GM19455 (cell line): ENCODE measurements at regions not wholly inside any gene's neighbourhood (a gene's known extent, or its start where the extent isn't known, plus 50 kb on each side); places are given as distances from the start of the nearest gene placed in this dataset.

ENCODE experiments used
- ATAC-seq: cut with Tn5 transposase; IDR thresholded peaks from one replicate; pipeline ENCODE4 v1.9.1; 2021; ENCODE audit not compliant: unreplicated experiment

DNA sequence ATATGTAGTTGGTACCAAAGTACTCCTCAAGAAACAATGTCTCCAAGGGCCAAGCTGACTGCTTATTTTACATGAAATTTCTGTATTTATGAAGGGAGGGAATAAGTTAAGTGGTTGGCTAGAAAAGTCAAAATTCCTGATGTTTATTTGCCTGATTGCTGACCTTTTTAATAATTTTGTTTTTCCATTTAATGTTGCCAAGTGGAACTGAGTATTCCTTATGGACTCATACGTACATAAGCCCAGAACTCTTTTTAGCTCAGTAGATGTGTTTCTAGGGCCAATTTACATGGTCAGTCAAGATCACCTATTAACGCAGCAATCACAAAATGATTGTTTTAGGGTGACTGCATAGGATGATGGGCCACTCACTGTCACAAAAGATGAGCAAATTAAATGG, 78.3 kb upstream of the FZD8 start:
- ATAC-seq = no peak

DNA sequence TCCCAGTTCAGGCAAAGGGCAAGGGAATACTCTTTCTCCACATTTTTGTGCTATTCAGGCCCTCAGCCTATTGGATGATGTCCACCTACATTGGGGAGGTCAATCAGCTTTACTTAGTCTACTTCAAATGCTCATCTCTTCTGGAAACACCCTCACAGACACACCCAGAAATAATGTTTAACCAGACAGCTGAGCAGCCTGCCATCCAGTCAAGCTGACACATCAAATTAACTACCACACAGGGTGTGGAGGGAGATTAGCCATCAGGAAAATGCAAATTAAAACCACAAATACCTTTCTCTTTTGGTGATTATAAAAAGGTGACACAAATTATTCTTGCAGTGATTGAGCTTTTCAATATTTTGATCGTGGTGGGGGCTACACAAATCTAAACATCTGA, 74.7 kb upstream of the FZD8 start:
- no peak for ATAC-seq

DNA sequence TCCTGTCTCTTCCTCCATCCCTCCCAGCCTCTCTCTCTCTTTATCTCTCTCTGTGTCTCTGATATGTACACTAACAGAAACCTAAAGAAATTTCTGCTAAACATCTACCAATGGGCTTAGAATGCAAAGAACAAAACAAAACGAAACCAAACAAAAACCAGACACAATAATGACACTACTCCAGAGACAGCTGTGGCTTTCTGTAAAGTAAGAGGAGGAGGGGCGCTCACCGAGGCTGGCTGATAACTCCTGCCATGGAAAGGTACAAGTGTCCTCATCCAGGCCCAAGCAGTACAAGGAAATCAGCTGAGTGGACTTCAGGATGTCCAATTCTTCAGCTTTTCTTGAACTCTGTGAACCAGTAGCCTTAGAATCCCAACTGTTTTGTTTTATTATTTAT, 70.4 kb upstream of the FZD8 start:
- no peak for ATAC-seq

DNA sequence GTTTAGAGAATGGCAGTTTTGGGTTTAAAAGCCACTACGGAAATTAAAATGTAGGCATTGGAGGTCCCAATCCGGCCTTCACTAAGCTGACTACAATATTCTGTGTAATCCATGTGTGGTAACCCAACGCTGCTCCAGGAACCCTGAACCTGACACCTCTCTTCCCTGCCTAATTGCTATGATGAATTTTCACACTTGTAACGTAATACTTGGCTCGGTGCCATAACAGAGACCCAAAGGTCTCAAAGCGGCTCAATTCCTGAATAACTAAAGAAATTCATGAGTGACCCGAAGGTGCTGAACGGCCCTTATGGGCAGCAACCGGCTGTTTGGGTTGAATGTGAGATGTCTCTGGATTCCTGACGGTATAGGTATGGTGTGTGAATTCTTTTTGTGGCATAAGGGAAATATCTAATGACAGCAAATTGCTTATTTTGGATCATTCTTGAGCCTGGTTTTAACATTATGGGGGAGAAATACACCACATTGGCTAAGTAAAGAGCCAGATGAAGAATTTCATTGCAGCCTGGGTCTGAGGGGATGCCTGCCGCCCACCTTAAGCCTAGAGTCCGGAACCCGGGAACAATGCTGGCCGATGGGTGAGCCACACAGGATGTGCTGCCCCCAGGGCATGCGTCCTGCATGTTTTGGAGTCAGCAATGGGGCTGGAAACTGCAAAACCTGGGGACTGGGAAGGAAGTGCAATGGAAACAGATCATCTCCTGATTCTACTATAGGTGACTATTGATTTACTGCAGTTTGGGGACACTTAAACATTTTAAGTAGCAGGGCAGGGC, 69.7 kb upstream of the FZD8 start:
- ATAC-seq = no peak

DNA sequence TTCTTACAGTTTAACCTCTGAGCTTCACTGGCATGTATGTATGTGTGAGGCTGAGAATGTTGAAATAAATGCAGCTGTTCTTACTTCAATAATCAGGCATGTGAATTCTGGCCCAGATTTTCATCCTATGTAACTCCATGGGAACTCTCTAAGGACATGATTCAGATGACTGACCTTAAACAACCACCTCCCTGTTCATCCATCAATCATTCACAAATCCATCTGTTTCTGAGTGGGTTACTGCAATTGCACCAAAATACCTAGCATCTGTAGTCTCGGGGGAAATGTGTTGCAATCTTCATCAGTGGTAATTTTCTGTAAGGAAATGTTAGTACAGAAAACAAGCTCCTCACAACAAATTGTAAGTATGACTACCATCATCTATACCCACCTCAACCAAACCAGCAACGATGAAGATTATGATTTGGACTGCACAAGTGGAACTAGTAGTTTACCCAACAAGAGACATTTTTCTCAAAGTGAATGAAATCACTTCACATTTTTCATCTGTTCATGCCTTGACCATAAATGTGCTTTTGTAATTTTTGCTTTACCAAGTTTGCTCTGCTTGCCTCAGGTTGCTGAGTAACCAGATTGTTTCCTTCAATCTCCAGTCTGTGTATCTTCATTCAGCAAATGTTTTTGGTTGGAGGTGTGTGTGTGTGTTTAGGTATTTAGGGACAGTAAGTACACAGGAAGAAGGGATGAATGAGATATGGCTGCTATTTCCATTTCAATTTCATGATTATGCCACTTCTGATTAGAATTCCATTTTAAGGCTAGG, 65.7 kb upstream of the FZD8 start:
- no peak for ATAC-seq

DNA sequence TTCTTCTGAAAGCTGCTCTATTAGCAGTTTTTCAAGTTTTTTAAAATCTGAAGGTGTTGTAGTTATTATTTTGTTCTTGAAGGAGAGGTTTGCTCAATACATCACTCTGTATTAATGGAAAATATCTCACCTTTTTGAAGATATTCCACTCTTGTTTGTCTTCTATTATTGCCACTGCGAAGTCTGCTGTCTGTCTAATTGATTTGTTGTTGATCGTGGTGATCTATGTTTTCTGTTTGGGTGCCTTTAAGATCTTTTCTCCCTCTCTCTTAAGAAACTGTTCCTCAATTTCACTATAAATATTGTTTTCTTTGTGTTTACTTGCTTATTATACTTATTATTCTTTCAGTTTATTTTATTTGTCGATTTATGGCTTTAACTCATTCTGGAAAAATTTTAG, 64.9 kb upstream of the FZD8 start:
- ATAC-seq = no peak

DNA sequence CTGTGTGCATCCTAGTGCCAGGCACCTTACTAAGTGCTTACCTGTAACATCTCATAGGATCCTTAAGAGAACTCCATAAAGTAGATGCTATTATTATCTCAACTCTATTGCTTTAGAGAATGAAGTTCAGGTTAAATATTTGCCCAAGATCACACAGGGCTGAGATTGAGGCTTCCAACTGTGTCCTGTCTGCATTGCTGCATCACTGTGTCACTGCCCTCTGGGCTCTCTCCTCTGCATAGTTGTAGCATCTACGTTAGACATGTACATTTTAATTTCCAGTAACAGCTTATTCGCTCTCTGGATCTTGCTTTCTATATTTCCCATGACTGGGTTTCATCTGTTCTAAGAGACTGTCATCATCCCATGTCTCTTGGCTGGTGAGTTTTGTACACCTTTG, 63.6 kb upstream of the FZD8 start:
- ATAC-seq = no peak

DNA sequence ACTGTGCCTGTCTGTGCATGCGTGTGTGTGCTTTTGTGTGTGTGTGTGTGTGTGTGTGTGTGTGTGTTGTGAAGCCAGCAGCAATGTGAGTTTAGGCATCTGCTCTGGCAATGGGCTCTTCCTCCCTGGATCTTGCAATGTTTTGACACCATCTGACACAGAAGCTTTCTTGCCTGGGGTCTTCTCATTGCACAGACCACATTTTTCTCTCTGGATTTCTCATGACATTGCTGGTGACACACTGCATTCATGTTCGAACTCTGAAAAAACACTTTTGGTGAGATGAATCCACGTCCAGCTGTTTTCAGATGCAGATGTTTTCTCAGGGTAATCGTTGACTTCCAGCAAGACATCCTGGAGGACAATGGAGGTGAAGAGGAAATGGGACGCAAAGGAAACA, 63.0 kb upstream of the FZD8 start:
- ATAC-seq = no peak

DNA sequence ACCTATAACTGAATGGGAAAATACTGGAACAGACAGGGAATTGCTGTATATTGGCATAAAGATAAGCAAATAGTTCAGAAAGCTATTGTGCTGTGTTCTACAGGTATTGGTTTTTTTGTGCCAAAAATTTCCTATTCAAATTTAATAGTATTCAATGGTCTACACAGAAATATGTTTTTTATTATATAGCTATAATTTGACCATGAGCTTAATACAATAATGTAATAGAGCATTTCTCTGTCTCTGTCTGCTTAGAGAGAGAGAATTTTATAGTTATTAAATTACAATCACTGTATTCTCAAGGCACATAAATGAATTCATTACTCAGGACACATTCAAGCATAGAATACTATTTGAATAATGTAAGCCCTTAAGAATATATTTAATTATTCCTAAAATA, 62.3 kb upstream of the FZD8 start:
- no peak for ATAC-seq

DNA sequence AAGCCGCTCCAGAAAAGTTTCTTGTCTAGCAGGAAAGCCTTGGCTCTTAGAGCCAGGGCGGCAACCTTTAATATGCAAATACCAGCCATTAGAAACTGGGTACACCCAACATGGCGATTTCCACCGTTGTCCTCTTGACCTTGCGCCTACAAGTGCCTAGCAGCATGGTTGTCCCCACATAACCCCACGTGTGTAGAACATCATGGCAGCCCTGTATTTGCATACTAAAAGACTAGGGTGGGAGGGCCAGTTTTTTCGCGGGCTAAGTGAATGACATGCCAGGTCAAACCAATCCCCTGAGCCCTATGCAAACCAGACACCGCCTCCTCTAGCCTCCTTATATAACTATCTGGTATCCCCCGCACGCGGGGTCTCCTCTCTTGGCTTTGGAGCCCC, 58.4 kb upstream of the FZD8 start:
- ATAC-seq = no peak

DNA sequence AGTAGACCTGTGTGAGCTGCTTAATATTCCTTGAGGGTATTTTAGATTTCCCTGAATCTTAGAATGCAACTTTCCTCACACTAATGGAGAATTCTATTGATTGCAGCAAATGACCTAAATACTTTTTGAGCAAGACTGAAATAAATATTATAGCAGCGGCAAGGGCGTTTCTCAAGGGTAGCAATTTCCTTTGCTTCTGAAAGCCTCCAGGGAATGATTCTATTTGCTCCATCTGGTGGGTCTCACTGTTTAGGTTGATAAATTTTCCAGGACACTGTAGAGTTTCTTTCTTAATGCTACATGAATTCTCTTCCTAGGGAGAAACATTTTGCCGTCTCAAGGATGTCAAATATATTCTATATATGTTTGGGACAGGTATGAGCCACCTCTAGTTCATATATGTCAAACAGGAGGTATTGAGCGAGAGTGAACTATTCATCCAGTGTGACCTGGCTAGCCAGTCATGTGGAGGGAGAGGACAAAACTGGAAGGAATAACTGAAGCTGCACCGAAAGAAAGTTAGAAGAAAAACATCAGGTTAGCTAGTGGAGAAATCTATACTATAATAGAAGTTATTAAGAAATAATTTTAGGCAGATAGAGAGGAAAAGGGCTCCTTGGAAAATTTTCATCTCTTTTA, 57.9 kb upstream of the FZD8 start:
- ATAC-seq = no peak

DNA sequence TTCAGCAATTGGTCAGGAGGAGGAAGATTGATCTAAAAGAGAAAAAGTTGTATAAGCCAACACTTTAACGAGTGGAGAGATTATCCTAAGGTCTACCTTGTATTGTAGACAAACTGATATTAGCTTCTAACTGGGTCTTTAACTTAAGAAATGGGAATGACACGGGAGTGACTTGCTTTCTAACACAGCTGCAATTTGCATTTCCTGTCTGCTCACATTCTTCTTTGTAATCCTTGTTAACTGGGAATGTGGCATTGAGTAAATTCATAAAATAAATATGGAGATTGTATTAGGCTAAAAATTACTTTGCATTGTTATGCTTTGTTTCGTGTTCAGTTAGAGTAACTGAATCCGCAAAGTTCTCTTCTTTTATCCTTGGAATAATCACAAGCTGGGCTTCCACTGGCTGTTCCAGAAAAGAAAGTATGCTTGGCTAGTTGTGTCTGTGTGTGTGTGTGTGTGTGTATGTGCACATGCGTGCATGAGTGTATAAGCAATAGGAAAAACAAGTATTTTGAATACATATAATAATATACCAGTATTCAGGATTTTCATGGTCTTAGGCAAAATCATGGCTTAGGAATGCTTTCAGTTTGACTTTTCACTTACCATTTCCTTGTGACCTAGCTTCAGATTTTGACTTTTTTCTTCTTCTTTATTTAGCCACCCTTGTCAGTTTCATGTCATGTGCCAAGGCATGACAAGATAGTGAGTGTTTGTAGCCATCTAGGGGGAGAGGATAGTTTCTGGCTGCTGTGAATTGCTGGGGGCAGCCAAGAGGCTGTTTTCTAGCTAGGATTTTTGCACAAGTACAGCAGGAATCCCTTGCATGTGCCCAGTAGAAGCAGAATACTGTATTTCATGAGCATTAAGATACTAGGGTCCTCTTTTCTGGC, 54.5 kb upstream of the FZD8 start:
- no peak for ATAC-seq

DNA sequence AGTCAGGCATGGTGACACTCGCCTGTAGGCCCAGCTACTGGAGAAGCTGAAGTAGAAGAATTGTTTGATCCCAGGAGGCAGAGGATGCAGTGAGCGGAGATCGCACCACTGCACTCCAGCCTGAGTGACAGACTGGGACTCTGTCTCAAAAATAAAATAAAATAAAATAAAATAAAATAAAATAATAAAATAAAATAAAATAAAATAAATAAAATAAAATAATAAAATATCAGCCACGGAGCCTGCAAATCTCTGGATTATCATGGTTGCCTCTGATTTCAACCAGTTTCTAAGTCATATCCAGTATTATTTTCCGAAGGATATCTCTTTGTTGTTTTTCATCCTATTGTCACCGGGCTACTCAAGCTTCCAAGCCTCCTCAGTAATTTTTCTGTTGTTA, 51.7 kb upstream of the FZD8 start:
- no peak for ATAC-seq
